ENCODE measurements at regions not wholly inside any gene's neighbourhood (a gene's known extent, or its start where the extent isn't known, plus 50 kb on each side); places are given as distances from the start of the nearest gene placed in this dataset.

DNA sequence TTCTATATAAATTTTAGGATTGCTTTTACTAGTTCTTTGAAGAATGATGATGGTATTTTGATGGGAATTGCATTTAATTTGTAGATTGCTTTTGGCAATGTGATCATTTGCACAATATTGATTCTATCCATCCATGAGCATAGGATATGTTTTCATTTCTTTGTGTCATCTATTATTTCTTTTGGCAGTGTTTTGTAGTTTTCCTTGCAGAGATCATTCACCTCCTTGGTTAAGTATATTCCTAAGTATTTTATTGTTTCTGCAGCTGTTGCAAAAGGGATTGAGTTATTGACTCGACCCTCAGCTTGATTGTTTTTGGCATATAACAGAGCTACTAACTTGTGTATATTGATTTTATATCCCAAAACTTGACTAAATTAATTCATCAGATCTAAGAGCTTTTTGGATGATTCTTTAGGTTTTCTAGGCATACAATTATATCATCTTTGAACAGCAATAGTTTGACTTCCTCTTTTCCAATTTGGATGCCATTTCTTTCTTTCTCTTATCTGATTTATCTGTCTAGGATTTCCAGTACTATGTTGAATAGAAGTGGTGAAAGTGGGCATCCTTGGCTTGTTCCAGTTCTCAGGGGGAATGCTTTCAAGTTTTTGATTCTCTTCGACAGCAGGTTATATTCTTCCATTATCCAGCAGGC is 668.1 kb downstream of the SLC16A7 start:
- POLR2A ChIA-PET = no interaction called here

DNA sequence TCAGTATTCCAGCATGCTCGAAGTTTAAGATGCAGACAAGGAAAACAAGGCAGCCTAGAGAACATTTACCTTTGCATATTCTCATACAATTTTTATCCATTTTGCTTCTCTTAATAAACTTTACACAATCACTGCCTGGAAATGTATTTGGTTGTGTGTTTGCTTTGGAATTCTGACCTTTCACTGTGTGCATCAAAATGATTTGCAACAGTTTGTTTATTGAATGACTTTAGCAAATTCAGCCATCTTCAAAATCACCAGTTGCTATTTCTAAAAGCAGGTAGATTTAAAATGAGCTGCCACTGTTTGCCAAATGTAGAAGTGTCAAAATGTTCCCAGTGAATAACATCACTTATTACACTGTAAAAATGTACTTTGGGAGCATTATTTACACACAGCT is 669.9 kb downstream of the SLC16A7 start:
- no peak for ATAC-seq
- Histone ChIP-seq H3K4me1 (replicated peaks in 1 of 2; ENCODE audit: control insufficient read depth in 2 of 2, insufficient read depth in 2 of 2, low read length in 2 of 2) (no peaks in the 10 kb centered on the region; a peak in 1 of 5 replicates), H3K79me2 (ENCODE audit: control insufficient read depth, insufficient read depth, low read length) (no peaks in the 10 kb centered on the region), H3K9me3 (replicated peaks; ENCODE audit: control insufficient read depth, insufficient read depth, low read depth, low read length) (no peaks in the 10 kb centered on the region; the same call in 1 of the 2 replicates), H3K36me3 (ENCODE audit: control insufficient read depth, insufficient read depth, low read length) (no peaks in the 10 kb centered on the region), H3K9me1 (ENCODE audit: control insufficient read depth, insufficient read depth, low read length) (no peaks in the 10 kb centered on the region), H3K27me3 (ENCODE audit: control insufficient read depth in 2 of 2, insufficient read depth in 2 of 2, low read length in 2 of 2) (no peaks in the 10 kb centered on the region), H4K20me1 (replicated peaks; ENCODE audit: control insufficient read depth, insufficient read depth, low read length) (no peaks in the 10 kb centered on the region), H2AFZ (ENCODE audit: low read depth, low read length) (no peak overlapping the region), H3K9ac (ENCODE audit: insufficient read depth in 1 of 2, low read depth in 2 of 2, low read length in 2 of 2) (no peak overlapping the region), H3K4me2 (ENCODE audit: insufficient read depth, low read length) (no peak overlapping the region), H3K4me3 (no peak overlapping the region), H3K27ac (ENCODE audit: extremely low read depth, low read depth, low read length) (no peak overlapping the region)
- in situ Hi-C loops (cut with MboI) (no loop called here), intact Hi-C loops (cut with micrococcal nuclease) (no loop called here)
- TF ChIP-seq POLR3A (IDR thresholded peaks at IDR 0.05; ENCODE audit: borderline replicate concordance, extremely low read depth, insufficient read depth, insufficient read length) = no peak
- no peak for TF ChIP-seq PHB (CRISPR knock-in tag; IDR thresholded peaks at IDR 0.05)
- no peak for TF ChIP-seq ZNF668 (CRISPR knock-in tag; IDR thresholded peaks at IDR 0.05)
- TF ChIP-seq, protein P1, sequence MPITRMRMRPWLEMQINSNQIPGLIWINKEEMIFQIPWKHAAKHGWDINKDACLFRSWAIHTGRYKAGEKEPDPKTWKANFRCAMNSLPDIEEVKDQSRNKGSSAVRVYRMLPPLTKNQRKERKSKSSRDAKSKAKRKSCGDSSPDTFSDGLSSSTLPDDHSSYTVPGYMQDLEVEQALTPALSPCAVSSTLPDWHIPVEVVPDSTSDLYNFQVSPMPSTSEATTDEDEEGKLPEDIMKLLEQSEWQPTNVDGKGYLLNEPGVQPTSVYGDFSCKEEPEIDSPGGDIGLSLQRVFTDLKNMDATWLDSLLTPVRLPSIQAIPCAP (CRISPR knock-in tag; IDR thresholded peaks at IDR 0.05; ENCODE audit: borderline replicate concordance) = no peak
- CTCF ChIA-PET (ENCODE audit: low intra/inter-chr PET ratio) = no interaction called here
- FAIRE-seq = no peak
- POLR2A ChIA-PET = no interaction called here
- DNase-seq (ENCODE audit: extremely low read depth in 1 of 4, low spot score in 3 of 4) = no peak
- no TSS peak for BruUV-seq (replicated peaks)
- WGBS (ENCODE audit: insufficient coverage, low coverage, missing lambda C conversion rate) = 12% methylated on average over 1 of the region's 1 CpG

More for the DNA sequence above, 668.1 kb downstream of the SLC16A7 start:
- Histone ChIP-seq H3K27me3 (ENCODE audit: control insufficient read depth in 2 of 2, insufficient read depth in 2 of 2, low read length in 2 of 2) (no peaks in the 10 kb centered on the region), H3K4me2 (ENCODE audit: insufficient read depth, low read length) (no peak overlapping the region), H2AFZ (ENCODE audit: low read depth, low read length) (no peak overlapping the region), H3K4me1 (replicated peaks in 1 of 2; ENCODE audit: control insufficient read depth in 2 of 2, insufficient read depth in 2 of 2, low read length in 2 of 2) (no peaks in the 10 kb centered on the region; a peak in 1 of 5 replicates), H3K27ac (ENCODE audit: extremely low read depth, low read depth, low read length) (no peak overlapping the region), H3K9ac (ENCODE audit: insufficient read depth in 1 of 2, low read depth in 2 of 2, low read length in 2 of 2) (no peak overlapping the region), H3K9me1 (ENCODE audit: control insufficient read depth, insufficient read depth, low read length) (no peaks in the 10 kb centered on the region), H4K20me1 (replicated peaks; ENCODE audit: control insufficient read depth, insufficient read depth, low read length) (no peaks in the 10 kb centered on the region), H3K79me2 (ENCODE audit: control insufficient read depth, insufficient read depth, low read length) (no peaks in the 10 kb centered on the region), H3K36me3 (ENCODE audit: control insufficient read depth, insufficient read depth, low read length) (no peaks in the 10 kb centered on the region), H3K4me3 (no peak overlapping the region), H3K9me3 (replicated peaks; ENCODE audit: control insufficient read depth, insufficient read depth, low read depth, low read length) (no peaks in the 10 kb centered on the region; the same call in 1 of the 2 replicates)
- 0% methylated on average over 2 of the region's 2 CpGs for WGBS (ENCODE audit: insufficient coverage, low coverage, missing lambda C conversion rate)
- TF ChIP-seq FUS (optimal IDR thresholded peaks at IDR 0.05; ENCODE audit: low read depth, low read length) (no peak), ESRRA (IDR thresholded peaks at IDR 0.05; ENCODE audit: borderline replicate concordance, low read depth) (no peak), SPI1 (IDR thresholded peaks at IDR 0.05; ENCODE audit: borderline replicate concordance, low read depth, low read length) (peak; percentile 72)
- no peak for FAIRE-seq
- DNase-seq (ENCODE audit: extremely low read depth in 1 of 4, low spot score in 3 of 4) = no peak
- no peak for ATAC-seq
- CTCF ChIA-PET (ENCODE audit: low intra/inter-chr PET ratio) = no interaction called here
- intact Hi-C loops (cut with micrococcal nuclease) (no loop called here), in situ Hi-C loops (cut with MboI) (no loop called here)
- no TSS peak for BruUV-seq (replicated peaks)

Measured in K562 (cell line).